ENCODE measurements at regions not wholly inside any gene's neighbourhood (a gene's known extent, or its start where the extent isn't known, plus 50 kb on each side); places are given as distances from the start of the nearest gene placed in this dataset.

- TF ChIP-seq CTCF (IDR thresholded peaks at IDR 0.05; ENCODE audit: extremely low read depth in 1 of 2, insufficient read depth in 1 of 2, low read depth in 1 of 2, low read length in 2 of 2), result no peak
- no peak for TF ChIP-seq POLR2AphosphoS5 (IDR thresholded peaks at IDR 0.05; ENCODE audit: insufficient read depth, low read depth, low read length)
- TF ChIP-seq POLR2A (IDR thresholded peaks at IDR 0.05; ENCODE audit: low read depth, low read length), result no peak
- no peak for TF ChIP-seq EZH2 (IDR thresholded peaks at IDR 0.05; ENCODE audit: borderline replicate concordance, low read depth, low read length, severe bottlenecking)
- TF ChIP-seq MAX (IDR thresholded peaks at IDR 0.05; ENCODE audit: insufficient read depth, insufficient read length), result no peak
Measured at GRCh38 chr12:33277376-33277775, 162.2 kb downstream of the SYT10 start.
